ENCODE measurements at regions not wholly inside any gene's neighbourhood (a gene's known extent, or its start where the extent isn't known, plus 50 kb on each side); places are given as distances from the start of the nearest gene placed in this dataset.

DNA sequence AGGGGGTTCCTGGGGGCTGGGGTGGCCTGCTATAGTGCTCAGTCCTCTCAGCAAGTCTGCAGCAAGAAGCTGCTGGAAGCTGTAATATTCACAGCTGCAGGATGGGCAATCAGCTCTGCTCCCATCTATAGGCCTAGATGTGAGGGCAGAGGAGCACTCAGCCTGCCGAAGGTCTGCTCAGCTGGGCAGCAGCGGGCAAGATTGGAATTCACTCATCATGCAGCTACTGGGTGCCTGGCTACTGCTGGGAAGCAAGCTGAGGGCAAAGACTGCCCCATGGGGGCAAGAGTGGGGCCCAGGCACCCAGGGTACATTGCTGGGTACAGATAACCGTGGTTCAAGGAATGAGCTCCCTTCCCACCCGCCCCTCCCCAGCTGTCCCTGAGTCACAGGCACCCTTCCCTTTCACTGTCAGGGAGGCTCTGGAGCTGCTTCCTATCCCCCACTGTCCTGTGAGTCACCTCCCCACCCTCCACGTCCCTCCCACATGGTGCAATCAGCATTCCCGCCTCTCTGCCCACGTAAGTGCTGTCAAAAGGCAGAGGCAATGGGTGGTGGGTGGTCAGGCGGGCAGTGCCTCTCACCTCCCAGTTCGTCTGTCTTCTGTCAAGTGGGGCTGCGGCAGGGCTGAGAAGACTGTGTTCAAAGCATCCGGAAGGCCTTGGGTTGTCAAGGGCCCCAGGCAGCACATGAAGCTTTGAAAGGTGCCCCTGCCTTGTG lies 169.2 kb downstream of the TRIM43 start:
- TF ChIP-seq EP300 (IDR thresholded peaks at IDR 0.05) (no peak), CTCF (IDR thresholded peaks at IDR 0.05) (no peak), POLR2A (IDR thresholded peaks at IDR 0.05) (no peak)
